HG03103 (cell line): ENCODE measurements at regions not wholly inside any gene's neighbourhood (a gene's known extent, or its start where the extent isn't known, plus 50 kb on each side); places are given as distances from the start of the nearest gene placed in this dataset.
A peak's percentile ranks its signal among the peaks of the same experiment; 100 is the strongest.

ENCODE experiments used
- ATAC-seq: cut with Tn5 transposase; IDR thresholded peaks from one replicate; pipeline ENCODE4 v1.9.1; 2021; ENCODE audit warnings: low read depth; ENCODE audit not compliant: unreplicated experiment

DNA sequence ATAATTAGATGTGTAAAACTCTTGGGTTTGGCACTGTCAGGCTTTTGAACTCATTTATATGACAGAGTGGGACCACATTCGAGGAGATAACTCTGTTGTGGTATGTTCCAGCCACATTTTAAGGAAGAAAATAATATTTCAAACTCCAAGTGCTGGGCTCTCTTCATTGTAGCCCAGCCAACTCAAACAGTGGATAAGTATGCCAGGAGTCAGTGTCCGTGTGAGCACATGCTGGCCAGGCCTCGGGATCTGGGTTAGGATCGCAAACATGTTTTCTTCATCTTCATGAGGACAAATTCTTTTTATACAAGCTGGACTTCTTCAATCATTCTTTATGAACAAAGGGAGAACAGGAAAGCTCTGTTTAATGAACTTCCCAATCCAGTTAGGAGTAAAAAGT, 497.5 kb downstream of the MAFB start:
- ATAC-seq, result no peak

- no peak for ATAC-seq
These were observed 499.4 kb downstream of the MAFB start for GRCh38 chr20:40189621-40190020.

GRCh38 chr20:40188319-40188718, 500.7 kb downstream of the MAFB start:
- no peak for ATAC-seq

GRCh38 chr20:40186826-40187225, 502.2 kb downstream of the MAFB start:
- no peak for ATAC-seq

- ATAC-seq, result no peak
These were observed 507.4 kb downstream of the MAFB start for GRCh38 chr20:40181676-40182075.

- no peak for ATAC-seq
These were observed 512.8 kb downstream of the MAFB start for GRCh38 chr20:40176098-40176841.

DNA sequence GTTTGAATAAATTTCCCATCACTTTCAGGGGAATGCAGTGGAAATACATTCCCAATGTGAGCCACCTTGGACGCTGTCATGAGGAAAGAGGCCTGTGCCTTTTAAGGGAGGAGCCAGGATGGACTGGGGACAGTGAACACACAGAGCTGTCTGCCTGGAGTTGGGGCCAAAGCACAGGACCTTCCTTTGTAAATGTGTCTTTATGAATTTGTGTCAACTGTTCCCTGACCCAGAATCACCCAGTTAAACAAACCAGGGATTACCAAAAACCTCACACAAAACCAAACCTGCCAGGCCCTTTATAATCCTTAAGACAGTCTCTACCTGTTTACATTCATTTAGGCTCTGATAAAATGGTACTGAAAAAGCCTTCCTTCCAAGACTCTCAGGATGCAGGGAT, 513.7 kb downstream of the MAFB start:
- no peak for ATAC-seq

GRCh38 chr20:40173872-40174271, 515.2 kb downstream of the MAFB start:
- no peak for ATAC-seq

DNA sequence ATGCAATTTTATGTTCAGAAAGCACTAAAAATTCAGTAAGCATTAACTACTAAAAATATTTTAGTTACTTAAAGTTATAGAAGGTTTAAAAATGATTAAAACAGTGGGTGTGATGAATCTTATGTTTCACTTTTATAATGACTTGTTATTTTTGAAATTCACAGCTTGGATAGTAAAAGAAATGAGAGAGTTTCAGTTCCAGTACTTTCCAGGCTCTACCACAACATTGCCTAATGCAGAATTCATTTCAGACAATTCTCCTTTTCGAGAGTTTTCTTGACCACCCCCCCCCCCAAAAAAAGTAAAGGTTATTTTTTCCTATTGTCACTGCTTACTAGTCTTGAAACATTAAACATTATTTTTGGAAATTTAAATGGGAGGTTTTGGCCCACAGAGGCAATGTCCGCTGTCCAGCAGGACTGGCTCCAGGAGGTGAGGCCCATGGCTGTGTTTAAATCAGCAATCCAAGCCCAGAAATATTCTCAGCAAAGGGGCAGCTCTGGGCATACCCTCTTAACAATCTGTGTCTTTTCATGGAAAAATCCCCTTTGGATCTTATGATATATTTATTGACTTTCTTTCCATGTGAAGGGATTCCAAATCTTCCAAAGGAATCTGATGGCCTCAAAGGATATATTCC, 519.9 kb downstream of the MAFB start:
- ATAC-seq, result no peak

DNA sequence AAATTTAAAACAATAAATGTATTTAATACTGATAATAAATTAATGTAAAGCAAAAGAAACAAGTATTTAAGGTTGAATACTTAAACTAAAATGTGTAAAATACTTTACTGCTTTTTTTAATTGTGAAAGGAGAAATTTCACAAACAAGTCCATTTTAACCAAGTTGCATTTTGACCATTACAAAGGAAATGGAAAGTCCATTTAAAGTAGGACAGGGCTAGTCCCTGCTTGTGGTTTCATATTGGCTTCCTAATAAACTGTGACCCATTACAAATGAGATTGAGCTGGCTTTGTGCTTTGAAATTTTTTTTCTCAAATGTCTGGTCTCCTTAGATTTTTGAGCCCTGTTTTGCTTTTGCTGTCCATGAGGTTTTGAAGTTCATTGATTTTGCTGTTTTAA, 527.6 kb downstream of the MAFB start:
- no peak for ATAC-seq

DNA sequence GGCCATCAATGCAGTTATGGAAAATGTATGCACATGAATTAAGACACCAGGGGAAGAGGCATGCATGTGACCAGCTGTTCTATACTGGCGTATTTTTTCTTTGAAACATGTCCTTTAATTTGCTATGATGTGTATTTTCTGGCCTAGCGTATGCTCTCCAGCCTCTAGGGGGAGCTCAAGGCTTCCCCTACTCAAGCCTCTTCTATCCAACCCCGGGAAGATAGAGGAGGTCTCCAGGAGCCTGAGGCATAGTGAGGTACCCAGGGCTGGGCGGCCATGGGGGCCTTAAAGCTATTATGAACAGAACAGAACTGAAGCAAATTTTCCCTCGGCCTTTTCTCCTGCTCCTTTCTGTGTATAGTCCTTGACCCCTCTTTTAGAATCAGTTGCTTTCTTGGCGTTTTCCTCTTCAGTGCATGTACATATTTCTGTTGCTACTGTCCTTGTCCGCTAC, 528.9 kb downstream of the MAFB start:
- ATAC-seq, result peak; percentile 57

DNA sequence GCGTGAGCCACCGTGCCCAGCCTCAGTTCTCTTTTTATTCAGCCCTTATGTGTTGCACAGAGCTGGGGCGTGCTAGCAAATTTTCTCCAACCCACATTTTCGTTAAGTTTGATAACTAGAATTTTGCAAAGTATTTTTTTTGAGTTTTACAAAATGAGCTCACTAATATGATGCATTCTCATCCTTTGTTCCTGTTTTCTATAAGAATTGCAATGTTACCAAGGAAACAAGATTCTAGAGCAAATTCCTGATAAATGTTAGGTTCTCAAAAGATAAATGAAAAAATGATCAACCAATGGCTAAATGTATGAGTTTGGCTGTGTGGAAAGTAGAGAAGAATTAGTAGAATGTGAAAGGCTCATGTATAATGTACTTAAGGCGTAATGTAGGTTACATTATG, 529.8 kb downstream of the MAFB start:
- no peak for ATAC-seq

DNA sequence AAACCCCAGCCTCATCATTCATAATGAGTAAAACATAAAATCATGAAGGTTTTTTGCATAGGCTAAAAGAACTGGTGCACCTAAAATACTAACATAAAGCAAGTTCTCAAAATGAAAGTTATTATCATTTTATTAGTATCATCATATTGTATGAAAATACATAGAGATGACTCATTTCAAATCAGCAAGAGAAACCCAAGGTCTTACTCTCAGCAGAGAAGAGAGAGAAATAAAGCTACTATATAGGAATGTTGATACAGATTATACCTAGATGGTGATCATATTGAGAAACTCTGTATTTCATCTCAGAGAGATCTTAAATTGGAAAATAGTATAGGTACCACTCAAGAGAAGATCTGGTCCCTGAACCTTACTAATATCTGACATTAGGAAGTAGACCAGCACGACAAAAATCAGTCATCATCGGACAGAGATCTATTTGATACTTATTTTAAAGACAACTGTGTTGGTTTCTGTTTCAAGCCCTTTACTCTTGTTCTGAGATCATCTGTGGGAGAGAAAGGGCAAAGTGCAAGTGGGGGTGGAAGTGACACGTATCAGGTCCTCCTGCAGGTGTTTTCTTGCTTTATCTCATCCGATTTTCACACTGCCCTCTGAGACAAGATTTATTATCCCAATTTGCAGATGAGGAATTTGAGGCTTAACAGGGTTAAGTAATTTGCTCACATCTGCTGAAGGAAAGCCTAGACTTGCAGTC, 532.3 kb downstream of the MAFB start:
- ATAC-seq, result peak; percentile 89

DNA sequence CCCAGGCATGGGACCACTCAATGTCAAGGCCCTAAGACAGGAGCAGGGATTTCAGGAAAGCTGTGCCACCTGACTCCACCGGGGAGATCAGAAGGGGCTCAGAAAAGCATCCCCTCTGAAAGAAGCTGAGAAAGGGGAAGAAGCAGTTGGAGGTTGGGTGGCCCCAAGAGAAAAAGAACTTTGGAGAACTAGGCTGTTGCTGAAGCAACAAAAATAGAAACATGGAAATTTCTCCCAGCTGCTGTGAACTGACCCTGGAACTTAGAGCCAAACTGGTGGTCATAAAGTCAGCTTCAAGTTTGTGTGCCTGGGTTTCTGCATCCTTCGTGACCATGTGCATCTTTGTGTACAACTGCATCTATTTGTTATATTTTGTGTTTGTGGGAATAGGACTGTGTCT, 534.5 kb downstream of the MAFB start:
- ATAC-seq, result no peak

GRCh38 chr20:40148886-40149285, 540.1 kb downstream of the MAFB start:
- no peak for ATAC-seq

- ATAC-seq, result no peak
These were observed 543.0 kb downstream of the MAFB start for GRCh38 chr20:40146071-40146470.

DNA sequence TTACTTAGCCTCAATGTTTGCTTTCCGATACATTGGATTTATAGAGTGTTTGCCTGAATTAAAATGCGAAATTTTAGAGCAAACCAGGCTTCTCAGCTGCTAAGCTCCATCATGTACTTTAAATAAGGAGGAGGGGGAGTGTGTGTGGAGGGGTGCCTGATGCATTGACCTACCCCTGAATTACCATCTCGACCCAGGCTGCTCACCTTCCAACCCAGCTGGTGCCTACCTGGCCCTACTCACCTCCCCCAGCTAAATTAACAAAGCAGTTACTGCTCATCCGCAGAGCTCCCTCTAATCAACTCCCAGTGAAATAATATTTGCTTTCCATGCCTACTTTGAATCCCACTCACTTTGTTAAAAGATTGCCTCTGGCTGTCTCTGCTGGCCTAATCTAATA, 544.5 kb downstream of the MAFB start:
- ATAC-seq, result no peak

- no peak for ATAC-seq
These were observed 554.9 kb downstream of the MAFB start for GRCh38 chr20:40134176-40134575.

DNA sequence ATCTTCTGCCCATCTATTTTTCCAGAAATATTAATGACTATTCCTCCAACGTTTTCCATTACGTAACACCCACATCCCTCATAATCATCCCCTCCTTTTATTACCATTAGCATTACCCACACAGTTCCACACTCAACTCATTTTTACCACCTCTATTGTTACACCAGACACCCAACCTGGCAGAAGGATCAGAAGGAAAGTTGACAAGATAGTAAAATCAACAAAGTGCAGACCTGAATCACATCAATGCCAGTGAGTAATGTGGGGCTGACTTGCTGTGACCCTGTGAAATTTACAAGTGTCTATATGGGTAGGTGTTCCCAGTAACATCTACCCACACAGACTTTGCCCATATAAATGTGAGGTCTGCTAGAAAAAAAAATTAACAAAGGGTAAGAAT, 568.2 kb downstream of the MAFB start:
- ATAC-seq, result no peak

- ATAC-seq, result no peak
These were observed 577.8 kb downstream of the MAFB start for GRCh38 chr20:40111282-40111681.

DNA sequence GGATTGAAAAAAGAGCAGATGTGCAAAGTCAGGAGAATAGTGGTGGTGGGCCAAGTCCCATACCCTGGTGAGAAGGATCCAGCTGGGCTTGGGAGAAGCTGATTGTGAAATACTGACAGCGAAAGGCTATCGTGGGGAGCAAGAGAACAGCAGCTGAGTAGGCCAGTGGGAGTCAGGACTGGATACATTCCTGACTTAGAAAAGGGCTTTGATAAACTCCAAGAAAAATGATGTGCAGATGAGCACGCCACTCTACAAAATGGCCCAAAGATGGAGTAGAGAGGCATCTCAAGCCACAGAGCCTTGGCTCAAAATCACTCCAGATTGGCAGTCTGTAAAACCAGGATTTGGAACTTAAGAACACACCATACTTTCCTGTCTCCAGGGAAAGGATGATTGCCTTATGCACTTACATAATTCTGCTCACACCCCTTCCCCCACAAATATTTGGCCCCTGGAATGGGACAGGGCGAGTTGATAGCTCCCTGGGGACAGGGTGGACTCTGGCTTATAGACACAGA, 578.7 kb downstream of the MAFB start:
- ATAC-seq, result no peak
